ENCODE measurements at regions not wholly inside any gene's neighbourhood (a gene's known extent, or its start where the extent isn't known, plus 50 kb on each side); places are given as distances from the start of the nearest gene placed in this dataset.
"Not testable (repeated sequence)": the region's sequence is repeated elsewhere in the genome, so short reads cannot be mapped to it uniquely, and the experiment has no call there.

GRCh38 chr1:68675336-68675735, 178.5 kb upstream of the DEPDC1 start:
- DNase-seq (ENCODE audit: low spot score), result no peak

GRCh38 chr1:68677684-68678351, 180.9 kb upstream of the DEPDC1 start:
- no peak for DNase-seq (ENCODE audit: low spot score)

GRCh38 chr1:68696221-68696620, 199.3 kb upstream of the DEPDC1 start:
- DNase-seq (ENCODE audit: low spot score), result no peak

GRCh38 chr1:68703921-68704354, 207.1 kb upstream of the DEPDC1 start:
- DNase-seq (ENCODE audit: low spot score), result peak; percentile 8

- DNase-seq (ENCODE audit: low spot score), result no peak
Observed at GRCh38 chr1:68704800-68705443, 208.0 kb upstream of the DEPDC1 start.

- no peak for DNase-seq (ENCODE audit: low spot score)
Observed at GRCh38 chr1:68705466-68705865, 208.6 kb upstream of the DEPDC1 start.

- DNase-seq (ENCODE audit: low spot score), result no peak
Observed at GRCh38 chr1:68706639-68707317, 209.9 kb upstream of the DEPDC1 start.

DNA sequence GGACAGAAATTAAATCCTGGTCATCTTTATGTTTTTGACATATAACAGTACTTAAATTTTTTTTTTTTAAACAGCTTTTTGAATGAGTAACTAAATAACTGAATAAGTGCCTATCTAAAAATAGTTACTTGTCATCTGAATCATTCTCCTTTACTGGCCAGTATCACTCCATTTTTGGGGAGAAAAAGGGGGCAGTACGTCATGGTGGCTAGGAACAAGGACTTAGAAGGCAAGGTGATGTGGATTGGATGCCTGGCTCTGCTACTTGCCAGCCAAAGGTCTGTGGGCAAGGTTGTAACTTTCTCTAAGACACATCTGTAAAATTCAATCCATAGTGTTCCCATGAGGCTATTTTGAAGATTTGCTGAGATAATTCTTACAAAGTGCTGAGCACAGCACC, 220.4 kb upstream of the DEPDC1 start:
- no peak for DNase-seq (ENCODE audit: low spot score)

GRCh38 chr1:68720476-68720875, 223.6 kb upstream of the DEPDC1 start:
- DNase-seq (ENCODE audit: low spot score), result no peak

DNA sequence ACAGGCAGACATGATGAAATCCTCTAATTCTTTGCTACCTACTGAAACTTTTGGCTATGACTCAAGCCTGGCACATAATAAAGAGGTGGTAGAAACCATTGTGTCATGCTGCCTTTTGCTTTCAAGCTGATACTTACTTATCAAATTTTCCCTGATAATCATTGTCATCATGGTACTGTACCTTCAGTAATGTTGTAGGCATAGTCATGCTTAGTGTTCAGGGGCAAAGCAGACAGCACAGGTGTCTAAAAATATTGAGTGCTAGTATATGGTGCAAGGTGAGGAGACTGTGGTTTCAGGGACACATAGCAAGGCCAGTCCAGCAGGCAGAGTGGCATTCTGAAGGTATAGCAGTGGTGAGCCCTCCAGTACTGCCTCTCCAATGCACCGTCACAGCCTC, 226.9 kb upstream of the DEPDC1 start:
- no peak for DNase-seq (ENCODE audit: low spot score)

DNA sequence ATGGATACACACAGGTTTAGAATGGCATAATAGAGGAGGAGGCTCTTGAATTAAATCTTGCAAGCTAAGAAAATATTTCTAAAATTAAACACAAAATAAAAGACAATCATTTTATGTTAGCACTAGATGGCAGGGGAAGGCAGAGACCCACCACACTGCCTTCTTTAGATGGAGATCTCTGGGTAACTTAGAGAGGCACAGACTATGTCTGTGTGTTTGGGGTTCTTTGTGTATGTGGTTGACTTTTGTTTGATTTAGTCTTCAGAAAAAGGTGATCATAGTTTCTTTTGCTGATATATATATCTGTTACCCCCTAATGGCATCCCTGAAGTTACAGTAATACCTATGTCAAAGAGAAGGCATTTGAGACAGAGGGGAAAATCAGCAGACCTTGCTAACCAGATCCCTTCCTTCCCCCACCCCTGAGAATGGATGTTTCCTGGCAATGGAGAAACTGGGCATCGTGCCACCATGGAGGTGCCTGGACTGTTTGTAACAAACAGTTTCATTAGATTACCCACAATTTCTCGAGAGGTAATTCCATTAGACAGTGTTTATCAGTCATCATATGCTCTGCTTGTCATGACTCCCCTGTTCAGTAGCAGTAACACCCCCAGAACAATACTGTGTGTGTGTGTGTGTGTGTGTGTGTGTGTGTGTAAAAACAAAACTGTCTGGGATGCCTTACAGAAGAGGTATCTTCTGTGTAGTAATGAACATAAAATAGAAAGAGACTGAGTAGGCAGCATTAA, 228.3 kb upstream of the DEPDC1 start:
- no peak for DNase-seq (ENCODE audit: low spot score)

- not testable (repeated sequence) for DNase-seq (ENCODE audit: low spot score)
Observed at GRCh38 chr1:68739486-68739885, 242.6 kb upstream of the DEPDC1 start.

DNA sequence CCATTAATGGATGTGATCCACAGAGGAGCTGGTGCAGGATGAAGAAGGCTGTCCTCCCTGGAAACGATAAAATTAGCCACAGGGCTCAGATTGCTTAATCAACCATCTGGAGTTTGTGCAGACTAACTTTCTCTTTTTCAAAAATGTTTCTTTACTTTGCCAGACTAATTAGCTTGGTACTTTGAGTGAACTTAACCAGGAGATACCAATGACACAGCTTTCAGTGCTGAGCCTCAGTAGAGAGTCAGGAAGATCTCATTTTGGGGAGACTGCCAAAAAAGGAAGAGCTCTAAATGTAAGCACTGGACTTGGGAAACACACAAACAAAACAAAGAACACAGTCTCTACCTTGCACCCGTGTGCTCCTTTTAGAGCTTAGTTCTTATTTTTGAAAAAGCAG, 248.1 kb upstream of the DEPDC1 start:
- no peak for DNase-seq (ENCODE audit: low spot score)

DNA sequence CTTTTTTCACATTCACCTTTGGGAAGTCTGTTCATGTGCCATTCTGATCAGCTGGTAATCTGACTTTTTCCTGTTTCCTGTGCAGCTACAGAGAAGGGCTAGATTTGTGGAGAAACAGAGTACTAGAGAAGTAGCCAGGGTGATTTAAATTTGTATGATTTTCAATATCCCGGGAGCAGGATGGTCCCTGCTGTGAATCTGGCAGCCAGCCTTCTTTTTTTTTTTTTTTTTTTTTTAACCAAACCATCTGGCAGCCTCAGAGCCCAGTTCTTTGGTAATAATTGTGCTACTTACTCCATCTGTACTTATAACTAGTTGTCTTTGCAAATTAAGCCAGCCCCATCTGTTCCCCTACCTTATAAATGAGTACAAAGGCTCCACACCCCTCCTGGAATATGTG, 248.6 kb upstream of the DEPDC1 start:
- no peak for DNase-seq (ENCODE audit: low spot score)

- no peak for DNase-seq (ENCODE audit: low spot score)
Observed at GRCh38 chr1:68746378-68746777, 249.5 kb upstream of the DEPDC1 start.

DNA sequence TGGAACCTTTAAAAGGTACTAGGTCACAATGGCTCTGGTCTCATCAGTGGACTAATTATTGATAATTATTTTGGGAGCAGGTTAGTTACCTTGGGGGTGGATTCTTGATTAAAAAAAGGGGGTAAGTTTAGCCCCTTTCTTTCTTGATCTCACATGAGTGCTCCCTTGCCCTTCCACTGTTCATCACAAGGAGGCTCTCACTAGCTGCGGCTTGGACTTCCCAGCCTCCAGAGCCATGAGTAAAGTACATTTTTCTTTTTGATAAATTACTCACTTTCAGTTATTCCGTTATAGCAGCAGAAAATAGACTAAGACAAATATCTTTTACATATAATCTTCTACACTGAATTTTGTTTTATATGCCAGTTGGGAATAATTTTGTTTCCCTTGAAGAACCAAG, 254.8 kb upstream of the DEPDC1 start:
- no peak for DNase-seq (ENCODE audit: low spot score)

GRCh38 chr1:68758666-68759209, 261.9 kb upstream of the DEPDC1 start:
- no peak for DNase-seq (ENCODE audit: low spot score)

DNA sequence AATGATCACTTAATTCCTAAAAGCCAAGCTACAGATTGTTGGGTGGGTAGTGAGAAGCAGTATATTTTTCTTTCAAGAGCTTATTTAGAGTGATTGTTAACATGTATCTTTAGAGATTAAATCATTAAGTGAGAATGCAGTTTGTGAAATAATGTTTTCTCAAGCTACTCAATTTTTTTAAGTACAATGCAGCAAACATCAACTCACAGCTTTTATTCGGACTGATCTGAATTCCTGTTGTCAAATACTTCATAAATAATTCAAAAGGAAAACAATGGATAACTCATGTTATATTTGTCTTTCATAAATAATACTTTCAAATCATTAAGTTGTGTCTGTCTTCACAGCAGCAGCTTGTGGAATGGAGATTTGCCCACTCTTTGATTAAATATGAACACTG, 271.1 kb upstream of the DEPDC1 start:
- no peak for DNase-seq (ENCODE audit: low spot score)

DNA sequence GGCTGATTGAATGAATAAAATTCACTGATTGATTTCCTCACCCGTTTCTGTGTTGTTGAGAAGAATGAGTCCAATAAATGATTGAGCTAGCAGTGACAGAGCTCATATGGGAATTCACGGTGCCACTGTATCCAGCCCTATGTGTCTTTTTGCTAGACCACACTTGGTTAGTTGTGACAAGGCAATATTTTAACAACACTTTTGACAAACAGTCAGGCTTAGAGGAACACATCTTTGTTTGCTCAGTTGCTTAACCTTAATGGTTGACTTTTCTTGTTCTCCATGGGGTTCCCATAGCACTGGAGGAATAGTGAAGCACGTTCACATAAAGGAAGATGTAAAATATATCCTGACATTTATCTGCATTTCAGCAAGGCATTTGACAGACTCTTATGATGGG, 273.9 kb upstream of the DEPDC1 start:
- no peak for DNase-seq (ENCODE audit: low spot score)

DNA sequence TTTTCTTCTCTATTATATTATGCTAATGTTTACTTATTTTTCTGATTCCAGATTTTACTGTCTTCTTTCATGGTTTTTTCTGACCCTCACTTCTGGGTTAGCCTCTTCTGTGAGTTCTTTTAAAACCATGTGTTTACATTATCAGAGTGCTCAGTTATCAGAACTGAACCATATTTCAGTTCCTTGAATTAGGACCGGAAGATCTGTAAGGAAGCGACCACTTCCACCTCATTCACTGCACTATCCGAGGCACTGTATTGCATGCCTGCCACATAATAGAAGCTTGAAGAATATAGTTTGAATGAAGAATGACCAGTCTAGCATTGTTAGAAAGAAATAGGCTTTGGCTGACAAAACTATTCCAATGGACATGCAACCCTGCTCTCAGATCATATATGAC, 281.0 kb upstream of the DEPDC1 start:
- no peak for DNase-seq (ENCODE audit: low spot score)

DNA sequence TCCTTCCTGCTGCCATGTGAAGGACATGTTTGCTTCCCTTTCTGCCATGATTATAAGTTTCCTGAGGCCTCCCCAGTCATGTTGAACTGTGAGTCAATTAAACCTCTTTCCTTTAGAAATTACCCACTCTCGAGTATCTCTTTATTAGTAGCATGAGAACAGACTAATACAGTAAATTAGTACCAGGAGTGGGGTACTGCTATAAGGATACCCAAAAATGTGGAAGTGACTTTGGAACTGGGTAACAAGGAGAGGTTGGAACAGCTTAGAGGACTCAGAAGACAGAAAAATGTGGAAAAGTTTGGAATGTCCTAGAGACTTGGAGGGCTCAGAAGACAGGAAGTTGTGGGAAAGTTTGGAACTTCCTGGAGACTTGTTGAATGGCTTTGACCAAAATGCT, 283.0 kb upstream of the DEPDC1 start:
- not testable (repeated sequence) for DNase-seq (ENCODE audit: low spot score)

GRCh38 chr1:68780919-68781318, 284.0 kb upstream of the DEPDC1 start:
- no peak for DNase-seq (ENCODE audit: low spot score)

Data from LoVo (cell line).